NCI-H2227 (cell line): ENCODE measurements at regions not wholly inside any gene's neighbourhood (a gene's known extent, or its start where the extent isn't known, plus 50 kb on each side); places are given as distances from the start of the nearest gene placed in this dataset.

Experiments
- DNase-seq: peaks from one replicate; lab custom pipeline; 2025; ENCODE audit not compliant: unreplicated experiment; lab: John Stamatoyannopoulos, UW

- no peak for DNase-seq
Observed at GRCh38 chr2:41899189-41899588, 148.6 kb upstream of the PKDCC start.

DNA sequence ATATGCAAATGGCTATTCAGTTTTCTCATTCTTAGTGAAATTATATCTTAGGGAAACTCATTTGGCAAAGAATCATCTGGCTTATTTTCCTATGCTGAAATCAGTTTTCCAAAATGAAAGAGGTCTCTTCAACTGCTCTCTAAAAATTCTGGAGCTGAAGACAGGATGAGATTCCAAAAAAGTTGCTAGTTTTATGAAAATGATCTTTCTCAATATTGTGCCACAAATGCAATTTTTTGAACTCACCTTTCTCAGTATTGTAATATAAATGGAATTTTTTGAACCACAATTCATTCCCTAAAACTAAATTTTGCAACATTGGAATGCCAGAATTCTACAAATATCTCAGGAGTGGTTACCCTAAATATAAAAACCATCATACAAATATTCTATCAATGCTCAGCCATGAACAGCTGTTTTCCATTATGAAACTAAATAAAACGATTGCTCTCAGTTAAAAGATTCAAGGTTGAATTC, 147.7 kb upstream of the PKDCC start:
- DNase-seq: no peak

- DNase-seq: no peak
Observed at GRCh38 chr2:41902897-41903296, 144.9 kb upstream of the PKDCC start.

DNA sequence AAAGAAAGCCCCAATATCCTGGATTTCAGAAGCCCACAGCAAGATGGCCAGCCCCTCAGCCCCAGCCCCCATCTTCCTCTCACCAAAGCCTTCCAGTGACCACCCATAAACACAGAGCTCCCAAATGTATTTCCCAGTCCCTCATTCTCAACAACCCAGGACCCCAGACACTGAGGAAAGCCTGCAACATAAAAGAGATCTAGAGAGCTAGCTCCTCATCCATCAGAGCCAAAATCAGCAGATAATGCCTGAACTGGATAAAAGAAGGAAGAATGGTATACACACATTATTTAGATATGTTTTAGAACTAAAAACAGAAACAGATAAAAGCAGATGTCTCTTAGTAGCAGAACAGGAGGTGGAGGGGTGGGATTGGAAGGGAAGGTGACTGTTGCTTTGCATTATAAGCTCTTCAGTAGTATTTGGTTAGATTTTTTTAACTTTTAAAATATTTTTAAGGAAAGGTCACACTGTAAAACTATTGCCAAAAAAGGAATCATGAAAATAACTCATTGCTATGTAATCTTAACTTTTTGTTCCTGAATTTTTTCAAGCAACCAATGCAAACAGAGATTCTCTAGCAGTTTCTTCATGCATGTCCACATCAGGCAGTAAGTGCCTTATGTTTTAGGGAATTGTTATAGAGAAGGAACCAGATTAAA, 144.2 kb upstream of the PKDCC start:
- DNase-seq: no peak

GRCh38 chr2:41904459-41904858, 143.4 kb upstream of the PKDCC start:
- DNase-seq: no peak

DNA sequence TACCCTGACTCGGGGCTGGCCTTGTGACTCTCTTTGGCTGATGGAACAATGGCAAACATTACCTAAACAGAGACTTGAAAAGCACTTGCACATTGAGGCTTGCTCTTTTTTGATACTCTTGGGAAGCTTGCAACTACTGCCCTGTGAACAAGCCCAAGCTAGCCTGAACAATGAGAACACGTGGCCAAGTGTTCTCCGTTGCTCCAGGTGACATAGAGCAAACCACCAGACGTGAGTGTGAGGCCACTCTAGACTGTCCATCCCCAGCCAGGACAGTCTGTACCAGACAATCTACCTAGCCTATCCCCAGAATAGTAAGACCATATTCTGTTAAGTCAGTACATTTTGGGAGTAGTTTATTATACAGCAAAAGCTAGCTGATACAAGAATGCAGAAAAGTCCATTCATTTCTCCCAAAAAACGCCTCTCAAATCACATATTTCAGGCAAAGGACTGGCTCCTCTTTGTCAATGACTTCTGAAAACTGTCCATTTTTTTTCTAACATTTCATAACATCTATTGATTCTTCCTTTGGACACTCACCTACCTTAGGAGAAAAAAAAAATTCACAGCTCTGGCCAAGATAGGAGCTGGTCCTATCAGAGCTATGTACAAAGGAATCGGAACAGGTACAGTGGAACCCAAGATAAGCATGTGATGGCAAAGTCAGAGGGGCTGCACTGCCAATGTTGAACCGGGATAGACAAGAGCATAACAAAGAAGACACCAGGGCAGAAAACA, 142.1 kb upstream of the PKDCC start:
- no peak for DNase-seq

DNA sequence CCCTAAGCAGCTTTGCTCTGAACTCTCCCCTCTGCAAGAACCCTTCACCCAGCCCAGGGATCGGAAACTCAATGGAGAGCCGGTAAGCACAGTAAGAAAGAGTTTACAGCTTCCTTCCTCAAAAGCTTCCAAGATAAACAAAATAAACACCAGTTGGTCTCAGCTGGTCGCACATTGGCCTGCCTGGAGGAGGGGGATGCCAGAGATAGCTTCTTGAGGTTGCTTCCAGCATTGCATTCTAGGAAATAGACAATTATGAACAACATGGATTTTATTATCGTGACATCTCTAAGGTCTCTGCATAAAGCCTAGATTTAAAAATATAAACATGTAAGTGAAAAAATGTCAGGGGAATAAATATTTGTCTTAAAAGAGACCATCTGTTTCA, 141.5 kb upstream of the PKDCC start:
- DNase-seq: no peak

DNA sequence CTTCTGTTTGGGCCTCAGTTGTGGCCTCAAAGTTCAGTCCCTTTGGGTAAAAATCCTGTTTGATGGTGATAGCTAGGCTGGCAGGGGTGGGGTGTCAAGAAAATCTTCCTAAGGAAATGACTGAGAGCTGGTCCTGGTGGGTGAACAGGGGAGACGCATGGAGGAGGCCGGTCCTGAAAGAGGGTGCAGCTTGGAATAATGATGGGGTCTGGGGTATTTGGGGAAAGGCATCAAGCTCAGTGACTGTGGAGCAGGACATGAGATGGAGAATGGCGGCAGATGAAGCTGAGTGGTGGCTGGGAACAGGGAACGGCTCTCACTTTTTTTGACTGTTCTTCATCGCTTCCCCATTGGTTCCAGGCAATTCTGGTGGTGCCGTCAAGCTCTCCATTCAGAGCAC, 140.7 kb upstream of the PKDCC start:
- DNase-seq: no peak

- DNase-seq: no peak
Observed at GRCh38 chr2:41907771-41908207, 140.0 kb upstream of the PKDCC start.

DNA sequence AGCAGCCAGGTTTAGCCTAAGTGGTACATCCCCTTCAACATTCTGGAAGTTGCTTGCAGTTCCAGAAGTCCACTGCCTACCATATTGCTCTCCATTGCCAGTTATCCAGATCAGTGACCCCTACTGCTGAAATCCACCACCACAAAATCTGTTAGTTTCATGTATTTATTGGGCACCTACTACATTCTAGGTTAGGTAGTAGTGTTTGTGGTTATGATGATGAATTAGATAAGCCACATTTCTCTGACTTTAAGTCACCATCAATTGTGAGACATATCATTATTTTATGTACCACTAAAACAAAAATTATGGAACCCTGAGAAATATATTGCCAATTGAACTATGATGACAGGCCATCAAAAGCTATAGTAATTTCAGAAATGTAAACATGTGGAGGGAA, 139.5 kb upstream of the PKDCC start:
- no peak for DNase-seq

- no peak for DNase-seq
Observed at GRCh38 chr2:41909584-41909983, 138.2 kb upstream of the PKDCC start.

DNA sequence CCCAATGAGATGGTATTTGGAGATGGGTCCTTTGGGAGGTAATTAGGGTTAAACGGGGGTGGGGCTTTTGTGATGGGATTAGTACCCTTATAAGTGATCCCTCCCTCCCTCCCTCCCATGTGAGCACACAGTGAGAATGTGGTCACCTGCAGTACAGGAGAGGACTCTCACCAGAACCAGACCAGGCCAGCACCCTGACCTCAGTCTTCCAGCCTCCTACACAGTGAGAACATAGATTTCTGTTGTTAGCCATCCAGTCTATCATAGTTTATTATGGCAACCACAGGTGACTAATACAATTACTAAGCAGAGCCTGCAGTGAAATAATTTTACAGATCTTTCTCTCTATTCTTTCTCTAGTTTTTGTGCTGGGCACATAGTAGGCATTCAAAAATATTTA, 137.7 kb upstream of the PKDCC start:
- DNase-seq: no peak

- DNase-seq: no peak
Observed at GRCh38 chr2:41911033-41911432, 136.8 kb upstream of the PKDCC start.

- DNase-seq: no peak
Observed at GRCh38 chr2:41912337-41912736, 135.5 kb upstream of the PKDCC start.

- DNase-seq: no peak
Observed at GRCh38 chr2:41912776-41913175, 135.0 kb upstream of the PKDCC start.

DNA sequence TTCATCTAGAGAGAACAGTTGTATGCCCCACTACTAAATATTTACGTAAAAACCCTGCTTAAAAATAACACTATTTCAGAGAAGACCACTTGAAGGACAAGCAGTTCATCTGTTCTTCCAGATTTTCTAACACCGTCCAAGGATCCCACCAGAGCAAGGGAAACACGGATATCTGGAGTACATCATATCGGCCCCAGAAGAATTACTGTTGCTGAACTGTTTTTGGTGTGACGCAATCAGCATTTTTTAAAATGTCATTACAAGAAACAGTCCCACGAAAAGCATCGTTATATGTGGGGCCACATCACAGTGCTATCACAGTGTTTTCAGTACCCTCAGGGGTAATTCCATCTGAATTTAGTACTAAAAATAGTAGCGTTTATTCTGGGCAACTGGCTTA, 134.5 kb upstream of the PKDCC start:
- DNase-seq: no peak

- DNase-seq: no peak
Observed at GRCh38 chr2:41913921-41914609, 133.8 kb upstream of the PKDCC start.

GRCh38 chr2:41914936-41915335, 132.9 kb upstream of the PKDCC start:
- DNase-seq: no peak

DNA sequence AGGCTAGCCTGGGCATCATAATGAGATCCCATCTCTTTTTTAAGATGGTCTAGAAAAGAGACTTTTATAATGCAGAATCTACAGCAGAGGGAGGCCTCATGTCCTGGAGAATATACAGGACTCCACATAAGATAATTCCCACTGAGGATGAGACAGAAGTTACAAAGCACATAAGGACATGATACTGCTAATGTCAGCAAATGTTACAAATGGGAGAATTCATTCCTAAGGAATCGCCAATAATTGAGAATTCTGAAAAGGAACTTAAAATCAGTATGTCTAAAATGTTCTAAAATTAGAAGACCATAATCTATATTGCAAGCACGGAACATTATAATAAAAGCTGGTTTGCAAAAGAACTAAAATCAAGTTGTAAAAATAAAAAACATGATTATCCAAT, 131.6 kb upstream of the PKDCC start:
- DNase-seq: no peak

GRCh38 chr2:41917587-41917986, 130.2 kb upstream of the PKDCC start:
- no peak for DNase-seq

DNA sequence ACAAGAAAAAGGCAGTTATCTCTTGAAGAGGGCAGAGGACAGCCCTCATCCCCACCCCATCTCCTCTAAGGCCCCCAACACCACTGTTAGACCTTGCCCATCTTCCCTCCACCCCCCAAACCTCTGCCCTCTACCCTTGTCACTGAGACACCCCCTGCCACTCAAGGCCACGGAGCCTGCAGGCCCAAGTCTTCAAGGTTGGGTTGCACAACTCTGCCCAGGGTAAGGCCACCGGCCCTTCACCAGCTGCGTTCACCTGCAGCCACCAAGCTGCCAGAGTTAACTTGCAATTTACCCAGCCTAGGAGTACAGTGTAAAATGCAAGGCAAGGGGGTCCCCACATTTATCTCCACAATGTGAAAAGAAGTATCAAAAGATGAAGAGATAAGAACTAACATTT, 128.7 kb upstream of the PKDCC start:
- no peak for DNase-seq

DNA sequence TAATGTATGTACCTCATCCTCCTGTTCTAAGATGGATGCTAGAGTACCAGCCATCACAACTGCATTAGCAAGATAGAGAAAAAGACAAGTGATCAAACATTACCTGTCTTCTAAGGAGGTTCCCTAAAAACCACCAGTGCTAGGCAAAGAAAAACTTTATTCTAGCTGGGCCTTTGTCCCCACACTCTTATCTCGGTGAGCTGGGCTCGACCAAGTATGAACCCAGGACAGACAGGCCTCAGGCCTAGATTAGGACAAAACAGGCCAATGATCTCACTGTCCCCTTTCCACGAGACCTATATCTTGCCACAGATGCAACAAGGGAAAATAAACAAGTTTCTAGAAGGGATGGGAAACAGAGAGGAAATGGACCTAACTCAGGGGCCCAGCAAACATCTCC, 127.6 kb upstream of the PKDCC start:
- DNase-seq: no peak
